Rectal smooth muscle tissue (tissue), 1 donor: ENCODE measurements at regions not wholly inside any gene's neighbourhood (a gene's known extent, or its start where the extent isn't known, plus 50 kb on each side); places are given as distances from the start of the nearest gene placed in this dataset.

ENCODE experiments used
- H3K27ac ChIP-seq: one replicate; pipeline ENCODE4 v1.7.0; 2013; ENCODE audit warnings: low read depth, low read length, inconsistent platforms
- H3K27me3 ChIP-seq: one replicate; pipeline ENCODE4 v1.7.0; 2013; ENCODE audit warnings: low read length; ENCODE audit not compliant: control insufficient read depth, insufficient read depth
- H3K36me3 ChIP-seq: one replicate; pipeline ENCODE4 v1.7.0; 2013; ENCODE audit warnings: low read length; ENCODE audit not compliant: control insufficient read depth, insufficient read depth
- H3K4me1 ChIP-seq: one replicate; pipeline ENCODE4 v1.7.0; 2013; ENCODE audit warnings: low read length; ENCODE audit not compliant: control insufficient read depth, insufficient read depth
- H3K4me3 ChIP-seq: one replicate; pipeline ENCODE4 v1.7.0; 2013; ENCODE audit warnings: low read length
- H3K9ac ChIP-seq: one replicate; pipeline ENCODE4 v1.7.0; 2013; ENCODE audit warnings: low read length

DNA sequence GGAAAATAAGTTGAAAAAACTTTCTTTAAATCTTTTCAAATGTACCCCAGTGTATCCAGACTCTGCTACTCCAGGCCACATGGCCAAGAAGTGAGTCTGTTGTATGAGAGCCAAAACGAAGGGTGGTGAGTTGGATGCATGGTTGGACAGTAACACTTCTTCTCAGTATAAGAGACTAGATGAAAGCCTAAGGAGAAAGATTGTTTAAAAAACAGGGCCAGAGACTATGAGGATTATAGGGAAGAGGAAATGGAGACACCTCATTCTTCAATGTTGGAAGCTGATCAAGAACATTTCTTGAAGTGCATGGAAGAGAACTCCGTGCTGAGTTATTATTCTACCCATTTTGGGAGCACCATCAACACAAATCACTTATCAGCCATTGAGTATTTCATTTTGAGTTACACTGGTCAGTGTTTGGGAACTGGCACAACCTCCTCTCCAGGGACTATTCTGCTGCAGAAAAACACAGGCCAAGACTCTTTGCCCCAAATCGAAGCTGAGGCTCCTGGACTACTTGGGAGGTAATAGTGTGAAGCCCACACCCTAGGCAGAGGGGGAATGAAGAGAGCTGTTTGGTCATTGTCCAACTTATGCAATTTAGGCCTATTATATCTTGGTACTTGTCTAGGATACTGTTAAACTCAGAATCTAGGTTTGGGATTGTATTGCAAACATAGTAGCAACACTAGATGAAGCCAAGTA is 123.0 kb upstream of the SEC61G start:
- Histone ChIP-seq H3K36me3 (no peaks in the 10 kb centered on the region), H3K4me1 (no peaks in the 10 kb centered on the region), H3K9ac (no peak overlapping the region), H3K27ac (no peak overlapping the region), H3K4me3 (no peak overlapping the region), H3K27me3 (no peaks in the 10 kb centered on the region)

DNA sequence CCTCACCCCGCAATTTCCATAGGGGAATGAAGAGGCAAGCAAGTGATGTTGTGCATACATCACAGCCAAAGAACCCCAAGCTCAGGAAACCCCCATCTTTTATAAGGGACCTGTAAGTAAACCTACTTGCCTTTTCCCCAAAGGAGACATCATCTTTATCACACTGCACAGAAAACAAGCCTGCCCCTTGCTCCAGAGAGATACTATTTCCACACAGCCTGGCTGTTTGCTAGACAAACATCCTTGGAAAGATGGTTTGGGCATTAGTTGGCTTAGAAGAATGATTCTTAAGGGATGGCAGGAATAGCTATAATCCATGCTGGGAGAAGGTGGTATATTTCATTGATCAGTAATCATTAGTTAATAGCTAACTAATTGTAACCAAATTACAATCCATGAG is 123.7 kb upstream of the SEC61G start:
- Histone ChIP-seq H3K36me3 (no peaks in the 10 kb centered on the region), H3K27ac (no peak overlapping the region), H3K27me3 (no peaks in the 10 kb centered on the region), H3K4me3 (no peak overlapping the region), H3K4me1 (no peaks in the 10 kb centered on the region), H3K9ac (no peak overlapping the region)

DNA sequence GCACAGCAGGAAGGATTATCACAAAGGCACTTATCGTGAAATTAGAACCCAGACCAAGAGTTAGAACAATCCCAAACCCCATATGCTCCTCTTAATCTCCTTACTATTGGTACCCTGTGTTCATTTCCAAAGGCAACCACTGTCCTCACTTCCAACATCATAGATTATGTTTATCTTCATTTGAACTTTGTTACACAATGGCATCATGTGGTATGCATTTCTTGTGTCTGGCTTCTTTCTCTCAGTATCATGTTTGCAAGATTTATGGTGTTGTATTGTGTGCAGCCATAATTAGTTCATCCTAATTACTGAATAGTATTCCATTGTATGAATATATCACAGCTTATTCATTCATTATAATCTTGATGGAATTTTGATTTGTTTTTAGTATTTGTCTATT is 124.6 kb upstream of the SEC61G start:
- H3K9ac ChIP-seq: no peak overlapping the region
- no peaks in the 10 kb centered on the region for H3K36me3 ChIP-seq
- H3K4me1 ChIP-seq: peaks cover 3% of the 10 kb centered on the region
- no peaks in the 10 kb centered on the region for H3K27me3 ChIP-seq
- H3K4me3 ChIP-seq: no peak overlapping the region
- no peak overlapping the region for H3K27ac ChIP-seq

DNA sequence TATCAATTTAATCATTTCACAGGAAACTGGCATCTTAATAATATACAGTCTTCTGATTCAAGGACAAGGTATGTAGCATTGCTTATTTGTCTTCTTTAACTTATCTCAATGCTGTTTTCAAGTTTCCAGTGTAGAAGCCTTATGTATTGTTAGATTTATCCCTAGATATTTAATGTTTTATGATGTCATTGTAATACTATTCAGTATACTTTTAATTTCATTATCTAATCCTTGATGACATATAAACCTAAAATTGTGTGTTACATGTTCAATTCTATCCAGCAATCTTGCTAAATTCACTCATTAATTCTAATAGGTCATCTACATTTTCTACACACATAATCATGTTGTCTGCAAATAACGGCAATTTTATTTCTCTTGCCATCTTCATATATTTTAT is 126.3 kb upstream of the SEC61G start:
- H3K36me3 ChIP-seq: no peaks in the 10 kb centered on the region

DNA sequence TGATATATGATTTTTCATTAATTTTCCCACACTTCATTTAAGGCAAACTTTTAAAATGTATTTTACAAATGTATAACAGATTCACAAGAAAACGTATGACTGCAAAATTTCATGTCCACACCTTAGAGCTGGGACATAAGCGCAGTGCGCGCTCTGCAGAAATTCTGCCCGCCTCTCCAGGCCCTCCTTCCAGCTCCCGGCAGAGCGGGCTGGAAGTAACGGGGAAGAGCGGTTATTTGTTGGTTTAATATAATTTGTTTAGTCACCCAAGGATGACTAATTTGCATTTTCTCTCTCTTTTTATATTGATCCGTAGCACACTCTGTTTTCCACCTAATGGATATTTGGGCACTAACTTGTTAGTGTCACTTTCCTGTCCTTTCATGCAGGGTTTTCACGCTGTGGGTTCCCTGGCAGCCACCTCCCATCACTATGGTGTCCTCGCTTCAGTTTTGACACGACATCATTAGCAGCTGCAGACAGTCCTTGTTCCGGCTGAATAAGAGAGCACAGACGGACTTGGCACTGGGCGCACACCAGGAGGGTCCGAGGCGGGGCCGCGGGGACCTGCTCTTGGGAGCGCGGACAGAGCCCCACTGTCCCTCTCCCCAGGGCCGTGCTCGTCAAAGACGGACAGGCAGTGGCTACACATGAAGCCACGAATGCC is 129.2 kb upstream of the SEC61G start:
- Histone ChIP-seq H3K27ac (no peak overlapping the region), H3K9ac (no peak overlapping the region), H3K36me3 (no peaks in the 10 kb centered on the region), H3K4me3 (peak overlapping the region; percentile 22), H3K27me3 (no peaks in the 10 kb centered on the region), H3K4me1 (peaks cover 3% of the 10 kb centered on the region)

More for the DNA sequence above, 126.3 kb upstream of the SEC61G start:
- no peak overlapping the region for H3K9ac ChIP-seq
- H3K4me3 ChIP-seq: no peak overlapping the region
- no peak overlapping the region for H3K27ac ChIP-seq
- no peaks in the 10 kb centered on the region for H3K27me3 ChIP-seq
- H3K4me1 ChIP-seq: peaks cover 3% of the 10 kb centered on the region

DNA sequence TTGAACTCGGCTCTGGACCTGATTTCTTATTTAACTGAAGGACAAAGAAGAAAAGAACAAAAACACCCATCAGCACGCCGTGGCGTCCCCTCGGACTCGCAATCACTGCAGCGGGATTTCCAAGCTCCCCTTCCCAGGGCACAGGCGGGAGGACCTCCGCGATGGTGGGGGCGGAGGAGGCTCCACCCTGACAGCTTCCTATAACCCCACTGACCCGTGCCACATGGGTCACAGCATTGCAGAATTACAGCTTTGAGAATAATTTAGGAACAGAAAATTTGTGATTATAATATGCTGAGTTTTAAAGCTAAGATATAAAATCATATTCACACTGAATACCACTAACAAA is 129.7 kb upstream of the SEC61G start:
- Histone ChIP-seq H3K27me3 (no peaks in the 10 kb centered on the region), H3K4me1 (peaks cover 3% of the 10 kb centered on the region), H3K9ac (no peak overlapping the region), H3K27ac (no peak overlapping the region), H3K36me3 (no peaks in the 10 kb centered on the region), H3K4me3 (peak overlapping the region; percentile 22)

DNA sequence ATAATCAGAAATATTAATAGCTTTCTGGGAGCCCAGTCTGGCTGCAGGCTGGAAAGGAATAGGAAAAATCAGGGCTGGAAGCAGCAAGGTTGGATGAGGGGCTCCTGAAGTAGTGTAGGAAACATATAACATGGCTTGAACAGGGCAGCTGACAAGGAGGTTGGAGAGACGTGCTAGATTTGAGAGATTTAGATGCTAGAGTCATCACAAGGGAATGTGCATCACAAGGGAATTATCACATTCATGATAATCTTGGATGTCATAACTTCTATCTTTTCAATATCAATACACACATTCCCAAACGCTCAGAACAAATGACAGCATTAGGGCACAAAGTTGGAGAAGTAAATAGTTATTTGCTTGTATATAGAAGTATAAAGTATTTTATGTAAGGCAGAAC is 120.9 kb upstream of the EGFR start:
- Histone ChIP-seq H3K4me1 (no peaks in the 10 kb centered on the region), H3K9ac (no peak overlapping the region), H3K27ac (no peak overlapping the region), H3K27me3 (peaks cover 2% of the 10 kb centered on the region), H3K36me3 (no peaks in the 10 kb centered on the region), H3K4me3 (no peak overlapping the region)

DNA sequence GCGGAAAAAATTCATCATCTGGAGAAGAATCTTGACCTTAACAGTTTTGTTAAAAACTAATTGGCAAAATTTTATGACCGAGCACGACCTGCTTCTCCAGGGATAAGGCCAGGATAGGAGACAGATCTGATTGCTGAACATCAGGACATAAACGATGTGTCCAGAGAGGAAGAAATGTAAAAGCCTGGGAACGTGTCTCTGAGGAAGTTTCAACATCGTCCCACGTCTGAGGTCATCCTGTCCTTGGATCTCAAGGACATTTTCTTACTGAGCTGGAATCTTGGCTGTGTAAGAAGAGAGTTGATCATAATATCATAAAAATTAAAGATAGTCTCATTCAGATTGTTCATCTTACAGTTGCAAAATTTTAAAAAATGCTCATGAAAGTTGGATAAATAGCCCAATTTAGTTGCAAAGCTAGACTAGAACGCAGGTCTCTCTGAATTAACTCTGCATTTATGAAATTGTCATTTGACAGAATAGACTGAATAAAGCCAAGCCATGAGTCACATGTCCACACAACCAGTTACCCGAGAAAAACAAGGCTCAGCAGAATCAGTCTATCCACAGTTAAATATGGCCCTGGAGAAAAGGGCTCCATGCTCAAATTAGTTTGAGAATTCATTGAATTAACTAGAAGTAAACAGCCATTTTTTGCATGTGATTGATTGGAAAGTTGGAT is 120.0 kb upstream of the EGFR start:
- Histone ChIP-seq H3K27ac (no peak overlapping the region), H3K4me1 (no peaks in the 10 kb centered on the region), H3K4me3 (no peak overlapping the region)

DNA sequence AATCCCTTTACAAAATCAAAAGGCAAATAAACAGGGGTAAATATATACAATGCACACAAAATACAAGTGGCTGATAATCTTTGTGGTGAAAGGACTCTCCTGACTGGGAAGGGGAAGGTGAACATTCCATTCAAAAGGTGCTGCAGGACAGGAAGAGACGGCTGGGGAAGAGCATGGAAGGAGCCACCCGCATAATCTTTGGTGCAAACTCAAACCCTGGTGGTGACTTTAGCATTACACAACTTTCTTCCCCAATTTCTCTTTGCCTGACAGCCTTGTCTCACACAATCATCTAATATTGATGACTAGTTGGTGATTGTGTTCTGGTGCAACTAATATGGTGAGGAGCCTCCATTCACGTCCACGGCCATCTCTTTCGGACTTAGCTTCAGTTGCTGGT is 117.0 kb upstream of the EGFR start:
- no peak overlapping the region for H3K4me3 ChIP-seq
- H3K27me3 ChIP-seq: no peaks in the 10 kb centered on the region
- H3K4me1 ChIP-seq: no peaks in the 10 kb centered on the region
- H3K36me3 ChIP-seq: no peaks in the 10 kb centered on the region
- no peak overlapping the region for H3K9ac ChIP-seq
- no peak overlapping the region for H3K27ac ChIP-seq

More for the DNA sequence above, 120.0 kb upstream of the EGFR start:
- peaks cover 2% of the 10 kb centered on the region for H3K27me3 ChIP-seq
- H3K36me3 ChIP-seq: no peaks in the 10 kb centered on the region
- no peak overlapping the region for H3K9ac ChIP-seq

DNA sequence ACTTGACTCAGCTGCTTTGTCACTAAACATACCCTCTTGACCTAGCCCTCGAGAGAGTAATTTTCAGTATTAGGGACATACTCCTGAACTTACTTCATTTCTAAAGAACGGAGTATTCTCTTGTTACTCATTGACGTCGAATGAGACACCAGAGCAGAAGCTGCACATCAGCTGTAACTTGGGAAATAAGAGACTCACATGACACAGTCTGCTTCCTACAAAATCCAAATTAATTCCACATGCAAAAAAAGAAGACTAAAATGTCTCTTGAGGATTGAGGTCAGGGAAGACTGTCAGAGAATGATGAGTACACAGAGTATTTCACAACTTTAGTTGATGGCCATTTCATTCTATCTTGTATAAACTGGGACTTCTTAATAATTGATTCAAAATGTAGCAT is 114.7 kb upstream of the EGFR start:
- no peaks in the 10 kb centered on the region for H3K36me3 ChIP-seq
- no peak overlapping the region for H3K4me3 ChIP-seq
- H3K9ac ChIP-seq: no peak overlapping the region
- H3K27me3 ChIP-seq: no peaks in the 10 kb centered on the region
- H3K4me1 ChIP-seq: no peaks in the 10 kb centered on the region
- H3K27ac ChIP-seq: no peak overlapping the region

DNA sequence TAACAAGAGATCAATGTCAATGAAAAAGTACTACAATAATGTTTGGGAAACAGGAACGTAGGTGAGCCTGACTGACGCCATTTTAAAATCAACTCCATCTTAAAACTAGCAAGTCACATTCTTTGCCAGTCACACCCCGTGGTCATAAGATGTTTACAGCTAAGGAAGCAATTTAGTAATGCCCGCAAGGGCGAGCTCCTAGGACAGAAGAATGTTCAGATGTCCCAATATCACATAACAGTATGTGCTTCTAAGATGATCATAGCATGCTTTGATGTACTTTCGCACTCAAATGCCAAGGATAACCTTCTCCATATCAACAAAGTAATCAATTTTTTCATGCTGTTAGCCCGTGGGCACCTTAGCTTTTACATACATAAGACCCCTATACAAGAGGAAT is 113.8 kb upstream of the EGFR start:
- Histone ChIP-seq H3K9ac (no peak overlapping the region), H3K27me3 (no peaks in the 10 kb centered on the region), H3K27ac (no peak overlapping the region), H3K4me1 (no peaks in the 10 kb centered on the region), H3K4me3 (no peak overlapping the region), H3K36me3 (no peaks in the 10 kb centered on the region)

DNA sequence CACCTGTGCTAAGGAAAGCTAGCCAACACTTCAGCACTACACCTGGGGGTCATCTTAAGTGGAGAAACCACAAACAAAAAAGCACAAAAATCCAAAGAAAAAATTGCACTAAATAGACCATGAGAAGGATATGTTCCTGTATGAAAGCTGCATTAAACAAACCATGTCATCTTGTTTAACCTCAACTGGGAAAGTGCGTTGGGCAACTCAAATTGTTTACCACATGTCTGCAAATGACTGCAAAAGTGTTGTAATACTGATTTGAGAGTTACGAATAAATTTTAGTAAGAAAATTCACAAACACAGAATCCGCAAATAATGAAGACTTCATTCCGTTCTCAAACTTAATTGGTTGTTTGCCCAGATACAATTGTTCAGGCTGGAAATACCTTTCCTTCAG is 111.9 kb upstream of the EGFR start:
- H3K4me1 ChIP-seq: no peaks in the 10 kb centered on the region
- no peak overlapping the region for H3K27ac ChIP-seq
- H3K27me3 ChIP-seq: no peaks in the 10 kb centered on the region
- H3K36me3 ChIP-seq: no peaks in the 10 kb centered on the region
- no peak overlapping the region for H3K9ac ChIP-seq
- H3K4me3 ChIP-seq: no peak overlapping the region

DNA sequence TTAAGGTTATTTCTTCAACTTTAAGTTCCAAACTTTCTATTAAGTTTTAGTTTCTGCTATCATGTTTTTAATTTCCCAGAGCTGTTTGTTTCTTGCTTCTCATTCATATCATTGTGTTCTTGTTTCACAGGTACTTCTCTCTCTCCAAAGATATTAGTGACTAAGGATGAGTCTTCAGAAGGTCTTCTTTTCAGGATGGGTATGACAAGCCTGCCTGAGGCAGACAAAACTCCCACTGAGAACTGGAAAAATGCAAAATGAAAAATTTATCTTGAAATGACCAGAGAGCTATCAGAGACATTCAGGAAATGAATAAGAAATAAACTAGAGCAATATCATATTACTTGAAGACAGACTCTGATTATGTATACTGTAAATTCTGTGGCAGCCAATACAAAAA is 110.8 kb upstream of the EGFR start:
- no peaks in the 10 kb centered on the region for H3K36me3 ChIP-seq
- no peaks in the 10 kb centered on the region for H3K27me3 ChIP-seq
- no peak overlapping the region for H3K27ac ChIP-seq
- no peaks in the 10 kb centered on the region for H3K4me1 ChIP-seq
- no peak overlapping the region for H3K4me3 ChIP-seq
- no peak overlapping the region for H3K9ac ChIP-seq
